Endothelial cell of umbilical vein (primary cell): ENCODE measurements at regions not wholly inside any gene's neighbourhood (a gene's known extent, or its start where the extent isn't known, plus 50 kb on each side); places are given as distances from the start of the nearest gene placed in this dataset.

ENCODE experiments used
- BruUV-seq: library from RNA; stranded (reverse); fragments of 400-500 nt; replicated peaks from 2 replicates; lab custom pipeline; 2021; lab: Mats Ljungman, UMichigan
- CTCF ChIA-PET: fragments of 300-600, 350-600 bp; sonication (Branson Sonifier 250); formaldehyde crosslinking; loops from one replicate; lab custom pipeline; 2021; ENCODE audit warnings: antibody characterized with exemption, inconsistent platforms; lab: Charles Lee
- POLR2A ChIA-PET: fragments of 300-600, 350-600 bp; sonication (Branson Sonifier 250); formaldehyde crosslinking; loops from one replicate; lab custom pipeline; 2021; ENCODE audit warnings: antibody characterized with exemption, inconsistent platforms; lab: Charles Lee
- DNase-seq: peaks from one replicate; pipeline ENCODE4 v3.0.0-alpha.2; 2011; ENCODE audit warnings: low read depth, low spot score
- FAIRE-seq: peaks from 2 replicates; lab custom pipeline; 2011; peaks lifted over from hg19 to GRCh38; lab: Jason Lieb, UNC
- H2AFZ ChIP-seq: 2 replicates; pipeline ENCODE4 v1.6.0; 2012; ENCODE audit warnings: low read depth, low read length, control low read depth, inconsistent platforms
- H3K27ac ChIP-seq: 2 replicates; pipeline ENCODE4 v1.5.1; 2011; ENCODE audit warnings: low read depth, mild to moderate bottlenecking, control low read depth, low read length, moderate library complexity; ENCODE audit not compliant: insufficient read depth
- H3K27me3 ChIP-seq, 2 experiments: 2 replicates each; pipeline versions ENCODE4 v1.6.0 to v1.6.1; 2011; ENCODE audit warnings: low read length in 2 of 2, mixed read lengths in 1 of 2; ENCODE audit not compliant: control insufficient read depth in 2 of 2, insufficient read depth in 2 of 2
- H3K36me3 ChIP-seq, 2 experiments: 2 replicates in 1 of 2; 3 replicates in 1 of 2; pipeline ENCODE4 v1.5.1; 2011; ENCODE audit warnings: low read length in 2 of 2, mild to moderate bottlenecking in 1 of 2, moderate library complexity in 1 of 2; ENCODE audit not compliant: control insufficient read depth in 2 of 2, insufficient read depth in 2 of 2; ENCODE audit errors: extremely low read depth in 1 of 2
- H3K4me1 ChIP-seq: 3 replicates; pipeline ENCODE4 v1.5.1; 2011; ENCODE audit warnings: mild to moderate bottlenecking, low read length; ENCODE audit not compliant: control insufficient read depth, insufficient read depth; ENCODE audit errors: extremely low read depth
- H3K4me2 ChIP-seq: 2 replicates; pipeline ENCODE4 v1.6.1; 2011; ENCODE audit warnings: low read length, control low read depth, mixed read lengths; ENCODE audit not compliant: insufficient read depth
- H3K4me3 ChIP-seq, 3 experiments: fragments of 200-600 bp in 1 of 3; sonication (generic), shearing (Covaris generic) in 1 of 3; replicated peaks in 1 of 3; 2 replicates each; pipeline ENCODE4 v1.5.1; 2011 to 2016; ENCODE audit warnings: control low read depth in 3 of 3, low read length in 3 of 3, mild to moderate bottlenecking in 2 of 3, inconsistent platforms in 1 of 3, low read depth in 1 of 3, moderate library complexity in 1 of 3; ENCODE audit not compliant: insufficient read depth in 1 of 3
- H3K79me2 ChIP-seq: 2 replicates; pipeline ENCODE4 v1.6.0; 2012; ENCODE audit warnings: low read length, inconsistent platforms; ENCODE audit not compliant: control insufficient read depth, insufficient read depth
- H3K9ac ChIP-seq: replicated peaks from 2 replicates; pipeline ENCODE3; 2011; ENCODE audit warnings: low read length, control low read depth; ENCODE audit not compliant: insufficient read depth; ENCODE audit errors: extremely low read depth
- H3K9me1 ChIP-seq: replicated peaks from 3 replicates; pipeline ENCODE4 v1.6.0; 2011; ENCODE audit warnings: mild to moderate bottlenecking, low read length; ENCODE audit not compliant: control insufficient read depth, insufficient read depth; ENCODE audit errors: extremely low read depth
- H3K9me3 ChIP-seq: replicated peaks from 2 replicates; pipeline ENCODE4 v1.5.1; 2012; ENCODE audit warnings: low read length, inconsistent platforms; ENCODE audit not compliant: control insufficient read depth, insufficient read depth
- H4K20me1 ChIP-seq: replicated peaks from 2 replicates; pipeline ENCODE3; 2011; ENCODE audit warnings: mild to moderate bottlenecking, low read length; ENCODE audit not compliant: control insufficient read depth, insufficient read depth; ENCODE audit errors: extremely low read depth
- CTCF ChIP-seq, 2 donors: IDR thresholded peaks; 1 replicate in 1 of 2; 2 replicates in 1 of 2; pipeline ENCODE4 v1.5.1; 2011; ENCODE audit warnings: low read length in 2 of 2, mild to moderate bottlenecking in 2 of 2, moderate library complexity in 2 of 2, control low read depth in 1 of 2, inconsistent platforms in 1 of 2, low read depth in 1 of 2; ENCODE audit not compliant: insufficient read depth in 1 of 2; ENCODE audit errors: extremely low read depth in 1 of 2
- EZH2 ChIP-seq: IDR thresholded peaks from 2 replicates; pipeline ENCODE4 v1.6.1; 2012; ENCODE audit warnings: borderline replicate concordance, low read depth, mild to moderate bottlenecking, moderate library complexity, low read length, inconsistent platforms; ENCODE audit not compliant: severe bottlenecking
- FOS ChIP-seq: IDR thresholded peaks from 2 replicates; pipeline ENCODE4 v1.6.1; 2011; ENCODE audit warnings: mild to moderate bottlenecking, low read length, moderate library complexity, borderline replicate concordance; ENCODE audit not compliant: insufficient read depth
- GATA2 ChIP-seq: IDR thresholded peaks from 2 replicates; pipeline ENCODE4 v1.7.0; 2011; ENCODE audit warnings: low read depth, mild to moderate bottlenecking, moderate library complexity, mixed read lengths, low read length; ENCODE audit not compliant: insufficient read length, insufficient read depth
- JUN ChIP-seq: IDR thresholded peaks from 2 replicates; pipeline ENCODE4 v1.6.1; 2011; ENCODE audit warnings: borderline replicate concordance, low read depth; ENCODE audit not compliant: insufficient read length, insufficient read depth
- MYC ChIP-seq: IDR thresholded peaks from one replicate; pipeline ENCODE4 v1.6.1; 2011; ENCODE audit warnings: mild to moderate bottlenecking, low read depth, low read length
- POLR2A ChIP-seq: IDR thresholded peaks from 2 replicates; pipeline ENCODE4 v1.6.1; 2012; ENCODE audit warnings: low read depth, mild to moderate bottlenecking, control low read depth, low read length
- POLR2AphosphoS5 ChIP-seq: IDR thresholded peaks from 2 replicates; pipeline ENCODE4 v1.6.1; 2012; ENCODE audit warnings: low read depth, mild to moderate bottlenecking, control low read depth, low read length, moderate library complexity; ENCODE audit not compliant: insufficient read depth
- dilution Hi-C: fragments of 300-500 bp; cut with MboI; formaldehyde crosslinking; loops from one replicate; pipeline ENCODE4 v1.15.0; 2019; ENCODE audit warnings: low sequenced_read_pairs; ENCODE audit not compliant: extremely low pct_ligation_motif_present
- intact Hi-C: fragments of 100-400 bp; cut with micrococcal nuclease; formaldehyde crosslinking; loops from one replicate; pipeline ENCODE4 v1.10.0; 2022
- TF ChIP-seq, protein P1 (sequence below): IDR thresholded peaks from 2 replicates; pipeline ENCODE4 v1.6.1; 2011; ENCODE audit not compliant: insufficient read depth, insufficient read length

DNA sequence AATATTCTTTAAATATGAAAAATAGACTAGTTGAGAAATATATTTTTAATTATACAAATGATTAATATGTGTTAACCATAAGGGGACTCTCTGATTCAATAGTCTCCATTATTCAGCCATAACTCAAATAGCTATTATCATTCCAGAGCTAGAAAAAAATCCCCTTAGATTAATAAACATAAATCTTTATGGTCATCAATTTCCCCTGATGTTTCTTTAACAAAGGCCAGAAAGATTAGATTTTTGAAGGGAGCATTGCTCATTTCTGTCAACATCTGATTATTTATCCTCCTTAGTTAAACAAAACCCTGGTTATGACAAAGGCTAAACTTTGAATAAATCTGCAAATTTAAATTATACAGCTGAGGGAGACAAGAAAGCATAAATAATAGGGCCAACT lies 215.7 kb downstream of the PLA2G4A start:
- H3K36me3 ChIP-seq, result no peaks in the 10 kb centered on the region
- H4K20me1 ChIP-seq, result no peaks in the 10 kb centered on the region
- no TSS peak for BruUV-seq
- H3K79me2 ChIP-seq, result no peaks in the 10 kb centered on the region
- DNase-seq, result no peak
- ChIA-PET POLR2A (no interaction called here), CTCF (no interaction called here)
- no peak for FAIRE-seq
- intact Hi-C loops (no loop called here), dilution Hi-C loops (no loop called here)
- no peak overlapping the region for H3K9ac ChIP-seq
- TF ChIP-seq FOS, result no peak
- no peak for TF ChIP-seq POLR2AphosphoS5
- no peak for TF ChIP-seq EZH2
- no peak for TF ChIP-seq GATA2
- TF ChIP-seq POLR2A, result no peak
- no peak for TF ChIP-seq JUN
- TF ChIP-seq, protein P1, sequence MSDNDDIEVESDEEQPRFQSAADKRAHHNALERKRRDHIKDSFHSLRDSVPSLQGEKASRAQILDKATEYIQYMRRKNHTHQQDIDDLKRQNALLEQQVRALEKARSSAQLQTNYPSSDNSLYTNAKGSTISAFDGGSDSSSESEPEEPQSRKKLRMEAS, result no peak
- TF ChIP-seq MYC, result no peak
- TF ChIP-seq CTCF (IDR thresholded peaks at IDR 0.05; ENCODE audit: extremely low read depth in 1 of 2, insufficient read depth in 1 of 2, low read depth in 1 of 2, low read length in 2 of 2), result no peak
- no peaks in the 10 kb centered on the region for H3K9me3 ChIP-seq
- H3K4me3 ChIP-seq, result no peak overlapping the region
- no peaks in the 10 kb centered on the region for H3K4me1 ChIP-seq
- no peaks in the 10 kb centered on the region for H3K27me3 ChIP-seq
- H2AFZ ChIP-seq, result no peak overlapping the region
- no peak overlapping the region for H3K27ac ChIP-seq
- H3K4me2 ChIP-seq, result no peak overlapping the region
- H3K9me1 ChIP-seq, result no peaks in the 10 kb centered on the region
